HepG2 (cell line): ENCODE measurements at regions not wholly inside any gene's neighbourhood (a gene's known extent, or its start where the extent isn't known, plus 50 kb on each side); places are given as distances from the start of the nearest gene placed in this dataset.

Experiments
- ATAC-seq: fragments of 200-7000 bp; cut with Tn5 transposase; 3 replicates; pipeline ENCODE4 v1.9.1; 2020; ENCODE audit warnings: mild to moderate bottlenecking, moderate library complexity
- BruUV-seq: library from RNA; stranded (reverse); fragments of 400-500 nt; replicated peaks from 2 replicates; lab custom pipeline; 2021; lab: Mats Ljungman, UMichigan
- CTCF ChIA-PET: fragments of 300-600 bp; formaldehyde crosslinking; extraction: SDS; loops from one replicate; lab custom pipeline; 2021; ENCODE audit warnings: low total read pairs, inconsistent platforms, low intra/inter-chr PET ratio; lab: Yijun Ruan, JAX
- POLR2A ChIA-PET: fragments of 350-600 bp; sonication (Branson Sonifier 250); formaldehyde crosslinking; loops from one replicate; lab custom pipeline; 2020; ENCODE audit warnings: antibody characterized with exemption, inconsistent platforms; lab: Yijun Ruan, JAX
- DNase-seq: peaks from one replicate; pipeline ENCODE4 v3.0.0-alpha.2; 2015; ENCODE audit warnings: low spot score
- FAIRE-seq: peaks from 3 replicates; lab custom pipeline; 2011; peaks lifted over from hg19 to GRCh38; lab: Jason Lieb, UNC
- H2AFZ ChIP-seq: one replicate; pipeline ENCODE4 v1.6.1; 2011; ENCODE audit warnings: low read length, inconsistent platforms
- H3K27ac ChIP-seq: fragments of 300-600 bp; 3 replicates; pipeline ENCODE4 v1.8.0; 2011; ENCODE audit warnings: mixed run types, mild to moderate bottlenecking, mixed read lengths, low read length, inconsistent platforms; ENCODE audit not compliant: insufficient read depth; ENCODE audit errors: extremely low read length
- H3K27me3 ChIP-seq, 2 experiments: fragments of 200-600 bp in 1 of 2; 2 replicates in 1 of 2; 3 replicates in 1 of 2; pipeline versions ENCODE4 v1.6.0 to v1.8.0; 2011; ENCODE audit warnings: low read length in 2 of 2, mild to moderate bottlenecking in 2 of 2, moderate library complexity in 2 of 2, inconsistent platforms in 1 of 2; ENCODE audit not compliant: insufficient read depth in 2 of 2, control insufficient read depth in 1 of 2
- H3K36me3 ChIP-seq, 2 experiments: fragments of 200-600 bp in 1 of 2; replicated peaks in 1 of 2; 2 replicates in 1 of 2; 3 replicates in 1 of 2; pipeline versions ENCODE4 v1.5.1 to v1.8.0; 2011; ENCODE audit warnings: low read length in 2 of 2, inconsistent platforms in 1 of 2; ENCODE audit not compliant: insufficient read depth in 2 of 2, control insufficient read depth in 1 of 2
- H3K4me1 ChIP-seq: 2 replicates; pipeline ENCODE4 v1.5.1; 2012; ENCODE audit warnings: low read length, inconsistent platforms; ENCODE audit not compliant: insufficient read depth
- H3K4me2 ChIP-seq: 2 replicates; pipeline ENCODE4 v1.6.0; 2011; ENCODE audit warnings: low read depth, low read length, inconsistent platforms
- H3K4me3 ChIP-seq, 3 experiments: fragments of 200-600 bp in 1 of 3; sonication (generic), shearing (Covaris generic) in 1 of 3; replicated peaks in 1 of 3; 2 replicates each; pipeline ENCODE4 v1.5.1; 2011 to 2016; ENCODE audit warnings: low read length in 3 of 3, inconsistent platforms in 2 of 3, low read depth in 2 of 3, mild to moderate bottlenecking in 2 of 3, control low read depth in 1 of 3, mixed read lengths in 1 of 3; ENCODE audit not compliant: insufficient read depth in 1 of 3
- H3K79me2 ChIP-seq: one replicate; pipeline ENCODE4 v1.6.1; 2011; ENCODE audit warnings: low read length, inconsistent platforms; ENCODE audit not compliant: insufficient read depth
- H3K9ac ChIP-seq: 2 replicates; pipeline ENCODE4 v1.6.0; 2011; ENCODE audit warnings: mild to moderate bottlenecking, low read depth, low read length, inconsistent platforms; ENCODE audit not compliant: insufficient read depth
- H3K9me3 ChIP-seq: 2 replicates; pipeline ENCODE4 v1.5.1; 2012; ENCODE audit warnings: mild to moderate bottlenecking, low read length
- H4K20me1 ChIP-seq: 2 replicates; pipeline ENCODE4 v1.6.0; 2011; ENCODE audit warnings: inconsistent platforms, mild to moderate bottlenecking, low read length, moderate library complexity; ENCODE audit not compliant: insufficient read depth
- BCLAF1 ChIP-seq: fragments of 450-650 bp; IDR thresholded peaks from 2 replicates; pipeline ENCODE4 v1.6.1; 2017; ENCODE audit warnings: mild to moderate bottlenecking
- CHCHD3 ChIP-seq: sonication (generic); formaldehyde crosslinking; IDR thresholded peaks from 2 replicates; pipeline ENCODE4 v1.8.0; 2022; ENCODE audit warnings: mild to moderate bottlenecking, missing genetic modification reagents, moderate library complexity
- IRX3 ChIP-seq: sonication (generic); formaldehyde crosslinking; IDR thresholded peaks from 2 replicates; pipeline ENCODE4 v1.8.1; 2023; ENCODE audit warnings: mild to moderate bottlenecking, low read depth, missing genetic modification reagents, borderline replicate concordance
- JARID2 ChIP-seq: sonication (generic); formaldehyde crosslinking; IDR thresholded peaks from 2 replicates; pipeline ENCODE4 v1.8.1; 2023; ENCODE audit warnings: missing genetic modification reagents, inconsistent platforms; ENCODE audit not compliant: insufficient replicate concordance
- KMT2B ChIP-seq: IDR thresholded peaks from 2 replicates; pipeline ENCODE4 v1.6.1; 2016; ENCODE audit warnings: missing genetic modification reagents, missing compliant biosample characterization
- PBX3 ChIP-seq: sonication (generic); formaldehyde crosslinking; IDR thresholded peaks from 2 replicates; pipeline ENCODE4 v1.8.1; 2023; ENCODE audit warnings: missing genetic modification reagents, inconsistent platforms, borderline replicate concordance
- ZBTB20 ChIP-seq: sonication (generic); formaldehyde crosslinking; IDR thresholded peaks from 2 replicates; pipeline ENCODE4 v1.8.1; 2023; ENCODE audit warnings: missing genetic modification reagents, low read depth, mild to moderate bottlenecking, borderline replicate concordance
- ZFP90 ChIP-seq: sonication (generic); formaldehyde crosslinking; IDR thresholded peaks from 2 replicates; pipeline ENCODE4 v1.8.0; 2022; ENCODE audit warnings: missing genetic modification reagents, mild to moderate bottlenecking, inconsistent platforms, borderline replicate concordance
- ZNF253 ChIP-seq: sonication (generic); formaldehyde crosslinking; IDR thresholded peaks from 2 replicates; pipeline ENCODE4 v1.8.0; 2022; ENCODE audit warnings: mild to moderate bottlenecking, missing genetic modification reagents, borderline replicate concordance
- ZNF331 ChIP-seq: sonication (generic); formaldehyde crosslinking; IDR thresholded peaks from 2 replicates; pipeline ENCODE4 v1.4.0; 2020; ENCODE audit warnings: missing genetic modification reagents
- ZNF484 ChIP-seq: sonication (generic); formaldehyde crosslinking; IDR thresholded peaks from 2 replicates; pipeline ENCODE4 v1.5.1; 2020; ENCODE audit warnings: mild to moderate bottlenecking, low read depth, missing genetic modification reagents, borderline replicate concordance
- ZNF570 ChIP-seq: sonication (generic); formaldehyde crosslinking; IDR thresholded peaks from 2 replicates; pipeline ENCODE4 v1.4.0; 2020; ENCODE audit warnings: mild to moderate bottlenecking, missing genetic modification reagents, borderline replicate concordance
- ZNF710 ChIP-seq: sonication (generic); formaldehyde crosslinking; IDR thresholded peaks from 2 replicates; pipeline ENCODE4 v1.5.0; 2020; ENCODE audit warnings: mild to moderate bottlenecking, missing genetic modification reagents, borderline replicate concordance
- ZNF746 ChIP-seq: sonication (generic); formaldehyde crosslinking; IDR thresholded peaks from 2 replicates; pipeline ENCODE4 v1.8.0; 2022; ENCODE audit warnings: mild to moderate bottlenecking, missing genetic modification reagents
- ZNF790 ChIP-seq: sonication (generic); formaldehyde crosslinking; IDR thresholded peaks from 2 replicates; pipeline ENCODE4 v1.8.0; 2022; ENCODE audit warnings: missing genetic modification reagents, mild to moderate bottlenecking, borderline replicate concordance
- ZSCAN21 ChIP-seq: sonication (generic); formaldehyde crosslinking; IDR thresholded peaks from 2 replicates; pipeline ENCODE4 v1.8.0; 2022; ENCODE audit warnings: mild to moderate bottlenecking, missing genetic modification reagents, moderate library complexity, borderline replicate concordance
- ZSCAN9 ChIP-seq: IDR thresholded peaks from 2 replicates; pipeline ENCODE4 v1.6.1; 2016; ENCODE audit warnings: borderline replicate concordance
- WGBS: methylation state at CpG from one replicate; pipeline ENCODE4 v1.1.6; 2017; ENCODE audit warnings: low lambda C conversion rate; 5-methylcytosine and 5-hydroxymethylcytosine counted together
- in situ Hi-C: cut with HindIII; loops from 2 replicates; pipeline ENCODE4 v1.10.0; 2017; ENCODE audit warnings: low pct_unique_long_range_greater_than_20kb; ENCODE audit not compliant: extremely low pct_ligation_motif_present
- intact Hi-C: fragments of 100-400 bp; cut with micrococcal nuclease; formaldehyde crosslinking; loops from one replicate; pipeline ENCODE4 v1.10.0; 2022; ENCODE audit not compliant: unreplicated experiment
- TF ChIP-seq, protein P1 (sequence below): IDR thresholded peaks from 2 replicates; pipeline ENCODE4 v1.6.1; 2016; ENCODE audit warnings: mild to moderate bottlenecking

DNA sequence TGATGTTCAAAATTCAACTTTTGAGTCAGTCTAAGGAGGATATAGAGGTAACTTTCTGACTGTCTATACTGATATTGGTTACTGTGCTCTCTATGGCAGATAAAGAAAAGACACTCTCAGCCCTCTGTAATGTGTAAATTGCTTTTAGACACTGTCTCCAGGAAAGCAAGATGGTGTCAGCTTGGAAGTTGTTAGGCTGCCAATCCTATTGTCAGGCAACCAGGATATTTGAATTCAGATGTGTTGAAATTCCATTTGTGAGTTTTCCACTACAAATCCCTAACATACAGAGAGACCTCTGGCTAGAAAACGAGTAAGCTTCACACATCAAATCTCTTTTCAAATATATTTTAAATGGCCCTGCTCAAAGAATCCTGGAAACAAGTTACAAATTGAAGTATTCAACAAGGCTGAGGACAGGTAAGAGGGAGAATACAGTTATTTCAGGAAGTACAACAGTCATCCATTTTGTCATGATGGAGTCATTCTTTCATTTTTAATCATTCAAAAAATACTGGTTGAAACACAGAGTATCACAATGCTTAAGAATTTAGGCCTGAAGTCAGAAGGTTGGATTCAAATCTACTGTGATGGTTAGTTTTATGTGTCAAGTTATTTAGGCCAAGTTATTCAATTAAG is 312.0 kb downstream of the OLFM4 start:
- Histone ChIP-seq H2AFZ (no peak overlapping the region), H3K4me3 (no peak overlapping the region), H3K4me2 (no peak overlapping the region), H3K9ac (no peak overlapping the region), H3K27ac (no peak overlapping the region), H4K20me1 (no peaks in the 10 kb centered on the region), H3K79me2 (no peaks in the 10 kb centered on the region), H3K9me3 (peaks cover 65% of the 10 kb centered on the region), H3K36me3 (no peaks in the 10 kb centered on the region), H3K4me1 (no peaks in the 10 kb centered on the region), H3K27me3 (no peaks in the 10 kb centered on the region)
- no TSS peak for BruUV-seq
- ATAC-seq (no peak), FAIRE-seq (no peak), DNase-seq (no peak)
- in situ Hi-C loops, result no loop called here
- TF ChIP-seq ZNF570 (no peak), ZNF790 (CRISPR knock-in tag) (no peak), ZSCAN9 (CRISPR knock-in tag) (no peak), PBX3 (no peak), ZNF253 (no peak), ZNF710 (CRISPR knock-in tag) (no peak), BCLAF1 (no peak), ZNF331 (no peak), IRX3 (CRISPR knock-in tag) (no peak), CHCHD3 (CRISPR knock-in tag) (no peak), KMT2B (no peak), ZSCAN21 (CRISPR knock-in tag) (no peak), ZFP90 (CRISPR knock-in tag) (no peak), ZNF484 (CRISPR knock-in tag) (no peak), ZBTB20 (CRISPR knock-in tag) (no peak), ZNF746 (CRISPR knock-in tag) (no peak), JARID2 (CRISPR knock-in tag) (no peak)
- TF ChIP-seq, protein P1, sequence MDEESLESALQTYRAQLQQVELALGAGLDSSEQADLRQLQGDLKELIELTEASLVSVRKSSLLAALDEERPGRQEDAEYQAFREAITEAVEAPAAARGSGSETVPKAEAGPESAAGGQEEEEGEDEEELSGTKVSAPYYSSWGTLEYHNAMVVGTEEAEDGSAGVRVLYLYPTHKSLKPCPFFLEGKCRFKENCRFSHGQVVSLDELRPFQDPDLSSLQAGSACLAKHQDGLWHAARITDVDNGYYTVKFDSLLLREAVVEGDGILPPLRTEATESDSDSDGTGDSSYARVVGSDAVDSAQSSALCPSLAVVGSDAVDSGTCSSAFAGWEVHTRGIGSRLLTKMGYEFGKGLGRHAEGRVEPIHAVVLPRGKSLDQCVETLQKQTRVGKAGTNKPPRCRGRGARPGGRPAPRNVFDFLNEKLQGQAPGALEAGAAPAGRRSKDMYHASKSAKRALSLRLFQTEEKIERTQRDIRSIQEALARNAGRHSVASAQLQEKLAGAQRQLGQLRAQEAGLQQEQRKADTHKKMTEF (CRISPR knock-in tag), result no peak
- 0% methylated on average over 1 of the region's 1 CpG for WGBS
- ChIA-PET CTCF (no interaction called here), POLR2A (no interaction called here)
- intact Hi-C loops, result no loop called here
